Stimulated activated CD8-positive, alpha-beta memory T cell treated with anti-CD3 and anti-CD28 coated beads, Interleukin-15, amount 100 ng/mL, for 48 hours (primary cell): ENCODE measurements at regions not wholly inside any gene's neighbourhood (a gene's known extent, or its start where the extent isn't known, plus 50 kb on each side); places are given as distances from the start of the nearest gene placed in this dataset.
"Not testable (repeated sequence)": the region's sequence is repeated elsewhere in the genome, so short reads cannot be mapped to it uniquely, and the experiment has no call there.

Experiments
- DNase-seq, 2 donors: peaks; one replicate each; pipeline ENCODE4 v3.0.0-alpha.2; 2020; ENCODE audit warnings: low read depth in 2 of 2

DNA sequence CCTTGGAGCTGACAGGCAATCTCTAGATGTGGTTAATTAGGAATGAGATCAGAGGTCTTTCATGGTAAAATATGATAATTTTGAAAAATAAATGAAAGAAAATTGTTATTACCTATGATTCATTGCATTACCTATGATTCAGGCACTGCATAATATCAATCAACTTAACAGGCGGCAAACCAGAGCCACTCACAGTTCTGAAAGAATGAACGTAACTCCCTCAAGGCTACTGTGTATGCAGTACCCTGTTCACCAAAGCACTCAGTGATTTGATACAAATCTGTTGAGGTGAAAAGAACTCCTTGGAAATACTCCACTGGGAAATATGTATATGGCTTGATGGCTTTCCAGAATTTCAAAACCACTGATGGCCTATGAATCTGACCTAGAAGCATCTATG, 398.9 kb downstream of the ACTL7B start:
- DNase-seq = no peak

DNA sequence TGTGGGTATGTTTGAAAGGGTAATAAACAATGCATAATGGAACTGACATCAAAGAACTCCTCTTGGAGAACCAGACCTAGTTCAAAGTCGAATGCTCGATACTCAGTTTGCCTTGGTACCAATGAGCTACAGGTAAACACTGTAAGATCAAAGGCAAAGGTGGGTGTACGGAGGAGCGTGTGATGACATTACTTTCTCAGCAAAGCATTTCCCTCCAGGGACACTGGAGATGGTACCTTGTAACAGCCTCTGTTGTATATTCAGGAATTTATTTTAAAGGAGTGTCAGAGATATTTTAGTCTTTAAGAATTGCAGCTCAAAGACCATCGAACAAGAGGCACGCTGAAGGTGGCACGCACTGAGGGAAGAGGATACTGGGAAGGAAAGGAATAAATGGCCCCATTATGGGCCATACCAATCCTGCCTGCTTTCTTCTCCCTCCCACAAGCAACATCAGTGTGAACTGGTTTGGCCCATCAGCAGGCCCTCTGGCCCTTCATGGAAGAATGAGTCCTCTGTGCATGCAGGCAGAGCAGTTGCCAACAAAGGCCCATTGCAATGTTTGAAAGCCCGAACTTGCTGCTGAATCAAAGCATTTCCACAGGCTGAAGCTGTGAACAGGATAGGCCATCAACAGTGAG, 410.2 kb downstream of the ACTL7B start:
- DNase-seq = no peak

DNA sequence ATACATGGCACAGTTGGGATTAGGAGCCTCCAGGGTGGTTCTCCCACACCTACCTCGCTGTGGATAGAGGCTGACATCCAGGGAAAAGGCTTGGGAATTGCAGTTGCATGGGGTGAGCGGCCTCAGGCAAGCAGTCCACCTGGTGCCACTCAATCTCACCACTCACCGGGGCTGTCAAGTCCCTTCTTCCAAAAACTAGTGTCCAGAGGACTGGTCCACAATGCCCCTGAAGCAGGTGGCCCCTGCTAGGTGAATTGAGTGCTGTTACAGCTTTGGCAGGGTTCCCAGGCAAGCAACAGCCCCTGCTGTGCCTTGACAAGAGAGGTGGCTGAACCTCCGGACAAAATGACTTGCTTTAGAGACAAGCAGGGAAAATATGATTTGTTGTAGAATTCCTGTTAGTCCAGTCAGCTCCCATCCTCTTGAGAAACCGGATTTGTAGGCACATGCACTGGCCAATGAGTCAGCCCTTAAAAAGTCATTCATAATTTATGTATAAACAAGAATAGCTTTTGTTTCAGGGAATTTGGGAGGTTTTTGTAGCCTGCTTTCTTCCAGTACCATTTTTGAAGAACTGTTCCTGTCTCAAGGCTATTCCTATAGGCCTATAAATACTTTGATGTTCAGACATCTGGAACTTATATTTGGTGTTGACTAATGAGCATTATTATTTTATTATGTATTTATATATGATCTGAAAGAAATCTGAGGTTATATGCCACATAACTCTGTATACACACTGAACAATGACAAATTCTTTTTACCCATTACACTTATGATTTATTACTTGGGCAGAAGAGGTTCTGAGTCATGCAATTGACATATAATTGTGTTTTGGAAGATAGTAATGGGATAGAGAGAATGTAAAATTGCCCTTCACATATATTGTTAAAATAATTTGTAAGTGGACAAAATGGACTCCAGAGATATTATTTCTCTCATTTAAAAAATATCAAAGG, 411.1 kb downstream of the ACTL7B start:
- no peak for DNase-seq

DNA sequence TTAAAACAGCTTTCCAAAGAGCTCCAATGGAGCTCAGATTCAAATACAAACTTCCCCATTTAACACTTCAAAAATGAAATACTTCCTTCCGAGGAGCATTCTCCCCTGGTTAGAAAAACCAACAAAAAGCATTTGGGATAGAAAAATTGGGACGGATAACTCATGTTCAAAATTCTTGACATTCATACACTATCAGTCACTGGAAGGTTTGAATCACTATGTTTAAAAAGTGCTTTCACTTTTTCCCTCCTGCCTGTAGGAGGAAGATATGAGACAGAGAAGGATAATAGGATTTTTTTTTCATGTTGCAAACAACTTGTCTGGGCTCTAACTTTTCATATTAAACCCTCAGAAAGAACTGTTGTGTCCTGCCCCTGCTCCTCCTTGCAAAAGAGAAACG, 412.0 kb downstream of the ACTL7B start:
- DNase-seq = no peak

DNA sequence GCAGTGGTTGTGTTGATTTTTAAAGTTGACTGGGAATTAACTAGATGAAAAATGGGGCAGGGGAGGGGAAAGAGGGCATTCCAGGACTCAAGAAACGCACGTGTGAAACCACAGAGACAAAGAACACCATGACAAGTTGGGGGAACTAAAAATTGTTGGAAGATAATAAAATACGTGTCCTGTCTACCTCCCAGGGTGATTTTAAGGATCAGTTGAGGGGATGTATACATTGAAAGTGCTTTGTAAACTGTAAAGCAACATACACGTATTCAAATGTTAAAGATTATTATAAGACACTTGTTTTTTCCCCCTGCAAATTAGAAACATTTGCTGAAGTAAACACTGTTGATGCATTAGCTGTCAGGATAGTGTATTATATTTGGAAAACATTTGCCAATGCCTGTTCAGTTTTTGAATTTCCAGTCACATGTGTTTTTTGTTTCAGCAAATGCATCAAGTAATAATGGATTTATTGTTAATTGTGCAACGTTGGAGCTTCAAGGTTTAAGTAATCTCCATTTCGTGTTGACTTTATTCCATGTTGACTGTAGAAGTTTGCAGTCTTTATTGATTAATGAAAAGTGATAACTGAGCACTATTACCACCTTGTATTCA, 412.7 kb downstream of the ACTL7B start:
- DNase-seq = no peak

DNA sequence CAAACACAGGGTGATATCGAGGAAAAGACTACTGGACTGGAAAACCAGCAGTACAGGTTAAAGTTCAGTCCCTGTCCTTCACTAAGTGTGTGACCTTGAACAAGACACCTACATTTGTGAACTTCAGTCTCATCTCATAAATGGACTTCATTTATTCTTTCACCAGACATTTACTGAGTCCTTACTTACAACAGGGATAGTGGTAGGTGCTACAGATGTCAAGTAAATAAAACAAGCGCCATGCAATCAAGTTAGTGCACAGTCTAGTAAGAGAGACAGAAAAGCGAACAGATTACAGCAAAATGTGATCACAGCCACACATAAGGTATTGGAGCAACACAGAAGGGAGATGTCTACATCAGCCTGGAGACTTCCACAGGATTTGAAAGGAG, 413.2 kb downstream of the ACTL7B start:
- no peak for DNase-seq

DNA sequence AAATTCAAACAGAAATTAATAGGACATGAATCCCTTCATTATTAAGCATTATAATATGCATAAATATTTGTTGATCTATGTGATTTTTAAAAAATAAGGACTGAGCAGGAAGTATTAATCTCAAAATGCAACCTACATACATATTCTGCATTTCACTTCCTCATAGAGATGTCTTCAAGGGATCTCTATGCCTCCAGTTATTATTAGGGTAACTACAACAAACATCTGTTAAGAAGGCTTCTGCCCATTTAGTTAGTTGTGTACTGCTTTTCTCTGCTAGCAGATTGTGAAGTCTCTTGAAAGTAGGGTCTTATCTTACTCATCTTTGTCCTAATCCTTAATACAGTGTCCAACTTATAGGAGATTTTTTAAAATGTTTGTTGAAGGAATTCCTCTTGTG, 414.1 kb downstream of the ACTL7B start:
- DNase-seq = no peak

DNA sequence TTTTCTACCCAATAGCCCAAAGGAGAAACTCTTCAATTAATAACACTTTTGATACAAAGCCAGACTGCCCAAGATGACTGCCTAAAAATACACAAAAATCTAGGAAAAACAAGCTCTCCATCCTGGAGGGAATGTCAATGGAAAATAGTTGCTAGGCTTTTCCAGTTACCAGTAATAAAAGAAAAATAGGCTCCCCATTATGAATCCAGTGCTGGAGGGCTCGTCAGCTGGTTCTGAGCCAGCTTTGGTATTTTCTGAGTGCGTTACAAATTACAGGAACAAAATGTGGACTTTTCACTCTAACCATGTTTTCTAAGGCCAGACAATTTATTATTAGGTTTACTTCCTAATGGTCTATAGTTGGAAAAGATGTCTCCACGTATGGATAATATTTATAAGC, 414.5 kb downstream of the ACTL7B start:
- no peak for DNase-seq

DNA sequence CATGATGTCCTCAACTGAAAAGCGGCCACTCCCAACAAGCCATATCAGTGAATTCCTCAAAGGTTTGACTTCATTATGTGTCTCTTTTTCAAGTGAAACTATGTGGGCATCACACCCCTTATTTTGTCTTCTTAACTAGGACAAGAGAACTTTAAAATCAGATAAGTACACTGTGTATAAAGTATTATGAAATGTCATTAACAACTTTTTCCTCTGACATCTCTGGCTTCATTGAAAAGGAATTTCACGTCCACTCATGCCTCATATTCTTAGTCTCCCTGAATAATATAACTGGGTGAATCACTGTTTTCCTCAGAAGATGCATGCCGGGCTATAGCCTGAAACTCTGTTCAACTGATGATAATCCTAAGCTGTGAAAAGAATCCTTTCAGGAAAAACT, 415.8 kb downstream of the ACTL7B start:
- DNase-seq = no peak

DNA sequence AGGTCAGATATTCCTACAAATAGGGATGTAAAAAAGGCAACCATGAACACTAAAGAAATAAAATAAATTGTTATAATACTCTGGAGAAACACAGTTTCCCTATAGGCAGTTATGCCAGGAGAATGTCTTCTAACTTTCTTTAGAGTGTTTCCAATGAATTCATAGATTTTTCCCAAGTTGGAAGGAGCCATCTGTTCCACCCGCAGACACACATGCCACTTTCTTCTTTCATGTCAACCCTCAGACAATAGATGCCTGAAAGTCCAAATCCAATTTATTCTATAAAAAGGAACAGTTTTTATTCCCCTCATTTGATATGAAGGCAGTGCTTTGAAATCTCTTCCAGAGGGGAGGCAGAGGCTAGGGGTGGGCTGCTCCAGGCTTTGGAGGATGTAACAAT, 418.1 kb downstream of the ACTL7B start:
- no peak for DNase-seq

DNA sequence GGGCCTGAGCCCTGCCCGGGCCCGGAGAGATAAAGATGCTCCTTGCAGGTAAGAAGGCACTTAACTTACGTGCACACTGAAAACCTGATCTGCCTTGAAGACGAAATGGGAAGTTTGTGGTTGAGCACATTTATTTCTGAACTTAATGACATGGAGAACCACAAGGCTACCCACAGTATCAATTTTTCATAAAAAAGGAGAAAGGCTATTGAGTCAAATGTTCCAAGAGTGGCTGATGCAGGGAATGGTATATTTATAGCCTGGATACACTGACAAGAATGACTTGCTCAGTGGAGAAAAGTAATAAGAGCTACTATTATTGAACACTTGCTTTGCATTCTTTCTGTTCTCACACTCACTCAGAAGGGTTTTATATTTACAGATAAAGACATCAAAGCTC, 419.3 kb downstream of the ACTL7B start:
- DNase-seq = no peak

DNA sequence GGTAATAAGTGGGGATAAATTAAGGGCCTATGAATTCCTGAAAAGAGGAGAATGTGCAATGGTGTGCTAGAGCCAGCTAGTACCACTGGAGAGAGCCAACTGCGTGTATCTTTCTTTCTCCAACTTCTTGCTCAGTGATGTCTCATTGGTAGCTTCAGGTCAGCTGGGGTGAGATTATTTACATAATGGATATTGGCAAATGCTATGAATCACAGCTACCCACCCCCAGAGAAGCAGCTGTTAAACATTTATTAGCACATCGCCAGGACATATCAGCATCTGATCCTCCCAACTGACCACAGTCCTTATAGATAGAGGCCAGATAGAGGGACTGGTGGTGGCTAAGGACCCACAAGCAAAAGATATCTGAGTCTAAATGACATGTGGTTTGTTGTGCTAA, 421.3 kb downstream of the ACTL7B start:
- no peak for DNase-seq

DNA sequence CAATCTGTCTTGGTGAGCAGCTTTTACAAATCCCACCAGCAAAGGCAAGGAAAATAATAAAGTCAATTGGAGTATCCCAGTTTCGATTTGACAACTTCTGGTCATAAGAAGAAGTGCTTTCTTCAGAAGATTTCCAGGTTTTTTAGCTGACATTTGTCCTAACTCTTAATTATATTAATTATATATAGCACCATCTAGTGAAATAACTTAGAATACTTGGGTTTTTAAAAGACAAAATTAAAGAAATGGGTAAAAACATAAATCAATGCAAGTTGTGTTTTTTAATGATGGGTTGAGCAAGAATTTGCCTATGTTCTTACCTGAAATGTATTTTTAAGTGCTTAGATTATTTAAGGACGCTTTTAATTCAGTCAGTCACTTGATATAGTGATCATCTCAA, 421.8 kb downstream of the ACTL7B start:
- DNase-seq = no peak

DNA sequence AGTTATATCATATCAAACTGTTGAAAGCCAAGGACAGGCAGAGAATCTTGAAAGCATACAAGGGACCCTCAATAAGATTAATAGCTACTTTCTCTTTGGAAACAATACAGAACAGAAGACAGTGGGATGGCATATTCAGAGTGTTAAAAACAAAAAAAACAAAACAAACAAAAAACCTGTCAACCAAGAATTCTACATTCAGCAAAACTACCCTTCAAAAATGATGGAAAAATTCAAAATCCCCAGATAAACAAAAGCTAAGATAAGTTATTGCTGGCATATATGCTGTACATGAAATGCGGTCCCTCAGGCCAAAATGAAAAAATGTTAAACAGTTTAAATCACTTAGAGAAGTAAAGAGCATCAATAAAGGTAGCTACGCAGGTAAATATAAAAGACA, 425.1 kb downstream of the ACTL7B start:
- no peak for DNase-seq

DNA sequence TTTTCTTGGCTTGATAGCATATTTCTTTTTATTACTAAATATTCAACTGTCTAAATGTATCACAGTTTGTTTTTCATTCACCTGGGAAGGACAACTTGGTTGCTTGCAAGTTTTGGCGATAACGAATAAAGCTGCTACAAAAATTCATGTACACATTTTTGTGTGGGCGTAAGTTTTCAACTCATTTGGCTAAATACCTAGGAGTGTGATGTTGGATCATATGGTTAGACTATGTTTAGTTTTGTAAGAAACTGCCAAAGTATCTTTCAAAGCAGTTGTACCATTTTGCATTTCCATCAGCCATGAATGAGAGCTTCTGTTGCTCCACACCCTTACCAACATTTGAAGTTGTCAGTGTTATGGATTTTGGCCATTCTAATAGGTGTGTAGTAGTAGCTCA, 428.0 kb downstream of the ACTL7B start:
- DNase-seq = no peak

DNA sequence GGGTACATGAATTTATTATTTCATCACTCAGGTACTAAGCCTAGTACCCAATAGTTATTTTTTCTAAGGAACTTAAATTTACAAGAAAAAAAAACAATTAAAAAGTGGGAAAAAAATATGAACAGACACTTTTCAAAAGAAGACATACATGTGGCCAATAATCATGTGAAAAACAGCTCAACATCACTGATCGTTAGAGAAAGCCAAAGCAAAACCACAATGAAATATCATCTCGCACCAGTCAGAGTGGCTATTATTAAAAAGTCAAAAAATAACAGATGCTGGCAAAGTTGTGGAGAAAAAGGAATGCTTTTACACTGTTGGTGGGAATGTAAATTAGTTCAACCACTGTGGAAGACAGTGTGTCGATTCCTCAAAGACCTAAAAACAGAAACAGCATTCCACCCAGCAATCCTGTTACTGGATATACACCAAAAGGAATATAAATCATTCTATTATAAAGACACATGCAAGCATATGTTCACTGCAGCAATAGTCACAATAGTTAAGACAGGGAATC, 429.3 kb downstream of the ACTL7B start:
- DNase-seq = not testable (repeated sequence)

DNA sequence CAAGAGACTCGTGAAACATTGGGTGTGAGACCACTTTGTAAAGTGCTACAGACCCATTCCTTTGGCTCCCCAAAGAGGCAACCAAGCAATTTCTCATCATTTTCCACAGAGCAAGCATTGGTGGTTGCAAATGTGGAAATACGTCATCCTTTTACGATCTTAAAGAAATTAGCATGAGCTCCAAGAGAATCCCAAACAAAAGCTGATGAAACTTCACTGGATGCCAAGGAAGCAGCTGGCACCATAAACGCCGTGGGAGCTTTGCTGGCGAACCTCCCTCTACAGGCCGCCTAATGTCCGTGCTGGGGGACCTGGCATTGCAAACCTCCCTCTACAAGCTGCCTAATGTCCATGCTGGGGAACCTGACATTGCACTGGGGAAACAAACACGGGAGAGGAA, 432.4 kb downstream of the ACTL7B start:
- no peak for DNase-seq

DNA sequence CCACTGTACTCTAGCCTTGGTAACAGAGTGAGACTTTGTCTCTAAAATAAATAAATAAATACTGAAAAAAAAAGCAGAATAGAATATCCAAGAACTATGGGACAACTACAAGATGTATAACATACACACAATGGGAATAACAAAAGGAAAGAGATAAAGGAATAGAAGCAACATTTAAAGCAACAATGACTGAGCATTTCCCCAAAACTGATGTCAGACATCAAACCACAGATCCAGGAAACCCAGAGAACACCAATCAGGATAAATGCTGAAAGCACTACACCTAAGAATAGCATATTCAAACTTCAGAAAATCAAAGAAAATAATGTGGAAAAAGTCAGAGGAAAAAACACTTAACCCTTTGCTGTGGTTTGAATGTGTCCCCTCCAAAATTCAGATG, 436.4 kb downstream of the ACTL7B start:
- DNase-seq = no peak

DNA sequence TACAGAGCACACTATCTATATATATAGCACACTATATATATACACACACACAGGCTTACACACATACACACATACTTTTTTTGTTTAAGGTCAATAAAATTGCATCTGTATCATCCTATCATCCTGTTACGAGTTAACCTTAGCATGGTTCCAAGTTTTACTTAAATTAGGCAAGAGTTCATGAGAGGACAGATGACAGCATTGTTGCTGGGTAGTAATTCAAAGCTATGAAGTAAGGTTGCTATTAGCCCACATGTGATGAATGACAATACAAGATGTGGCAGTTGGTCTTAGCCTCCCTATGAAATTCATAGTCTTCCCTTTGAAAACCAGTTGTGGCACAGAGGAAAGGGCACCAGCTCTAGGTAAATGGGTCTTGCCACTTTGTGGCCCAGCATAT, 438.1 kb downstream of the ACTL7B start:
- no peak for DNase-seq

DNA sequence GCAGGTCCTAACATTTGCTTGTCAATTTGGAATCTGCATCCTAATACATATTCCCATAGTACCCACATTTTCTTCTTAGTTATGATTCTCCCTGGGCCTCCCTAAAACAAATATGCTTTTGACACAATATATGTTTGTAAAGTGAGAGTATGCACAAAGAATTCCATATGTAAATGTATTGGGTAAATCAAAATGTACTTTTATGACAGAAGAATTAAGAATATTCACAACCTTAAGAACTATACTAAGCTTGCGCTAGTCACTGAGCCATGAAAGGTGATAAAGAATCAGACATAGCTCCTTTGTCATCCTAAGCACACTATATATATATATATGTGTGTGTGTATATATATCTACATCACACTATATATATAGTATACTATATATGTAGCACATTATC, 438.5 kb downstream of the ACTL7B start:
- no peak for DNase-seq

DNA sequence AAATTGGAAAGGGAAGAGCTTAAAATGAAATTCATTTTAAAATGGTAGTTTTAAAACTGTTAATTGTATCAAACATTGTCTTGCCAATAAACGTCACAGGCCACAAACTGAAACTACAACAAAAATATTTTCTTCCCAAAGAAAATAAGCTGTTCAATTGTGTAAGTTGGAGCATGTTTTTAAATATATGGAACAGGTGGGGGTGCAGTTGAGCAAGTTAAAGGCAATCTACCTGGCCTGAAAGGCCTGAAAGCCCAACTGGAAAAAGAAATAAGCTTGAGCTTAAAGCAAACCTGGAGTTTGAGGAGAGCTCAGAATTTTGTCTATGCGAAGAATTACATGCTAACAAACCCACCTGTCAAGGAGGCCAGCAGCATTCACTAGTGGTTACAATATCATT, 439.5 kb downstream of the ACTL7B start:
- no peak for DNase-seq

DNA sequence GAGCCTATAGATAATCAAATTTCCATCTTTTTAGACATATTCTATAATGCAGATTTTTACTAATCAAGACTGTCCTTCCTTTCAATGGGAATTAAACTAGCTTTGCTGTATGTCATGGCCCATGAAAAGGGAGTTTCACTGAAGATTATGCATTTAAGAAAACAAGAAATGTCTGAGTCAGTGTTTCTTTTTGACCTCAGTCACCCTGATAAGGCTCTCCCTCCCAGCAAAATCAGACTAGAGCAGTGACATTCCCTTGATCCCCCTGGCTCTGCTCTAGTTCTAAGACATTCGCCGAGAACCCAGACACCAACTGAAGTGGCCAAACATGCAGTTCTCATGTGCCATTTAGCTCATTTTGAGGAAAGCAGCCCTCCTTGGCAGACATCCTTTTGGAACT, 442.0 kb downstream of the ACTL7B start:
- no peak for DNase-seq

DNA sequence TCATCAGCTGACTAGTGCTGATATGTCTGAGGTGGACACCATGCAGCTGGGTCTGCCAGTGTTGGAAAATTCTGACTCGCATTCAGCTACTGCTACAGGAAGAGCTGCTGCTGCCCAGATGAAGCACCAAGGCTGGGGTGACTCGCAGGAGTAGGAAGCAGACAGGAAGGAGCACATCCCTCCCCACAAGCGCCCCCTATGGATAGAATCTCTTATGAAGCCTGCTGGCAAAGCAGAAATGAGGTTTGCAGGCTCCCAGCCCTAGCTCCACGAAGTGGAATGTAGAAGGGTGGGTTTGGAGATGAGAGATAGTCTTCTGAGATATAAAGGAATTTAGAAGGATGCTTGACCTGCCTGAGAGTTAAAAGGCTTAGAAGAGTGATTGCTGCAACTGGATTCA, 443.0 kb downstream of the ACTL7B start:
- no peak for DNase-seq
